Ovary (tissue), 3 donors: ENCODE measurements at regions not wholly inside any gene's neighbourhood (a gene's known extent, or its start where the extent isn't known, plus 50 kb on each side); places are given as distances from the start of the nearest gene placed in this dataset.

Experiments used
- CTCF ChIP-seq, 3 donors: fragments of 450-650 bp in 2 of 3; fragments of 200-600 bp in 1 of 3; IDR thresholded peaks; one replicate each; pipeline versions ENCODE4 v1.5.1 to v1.8.0; 2016 to 2022; ENCODE audit warnings: antibody characterized with exemption in 3 of 3, mild to moderate bottlenecking in 1 of 3
- EP300 ChIP-seq: sonication (generic); formaldehyde crosslinking; IDR thresholded peaks from one replicate; pipeline ENCODE4 v1.6.1; 2017; ENCODE audit warnings: antibody characterized with exemption
- POLR2A ChIP-seq: fragments of 450-650 bp; IDR thresholded peaks from one replicate; pipeline ENCODE4 v1.6.1; 2017; ENCODE audit warnings: antibody characterized with exemption, mild to moderate bottlenecking, moderate library complexity
- donor health status: DM: no; HTN: no; CAD: no.

DNA sequence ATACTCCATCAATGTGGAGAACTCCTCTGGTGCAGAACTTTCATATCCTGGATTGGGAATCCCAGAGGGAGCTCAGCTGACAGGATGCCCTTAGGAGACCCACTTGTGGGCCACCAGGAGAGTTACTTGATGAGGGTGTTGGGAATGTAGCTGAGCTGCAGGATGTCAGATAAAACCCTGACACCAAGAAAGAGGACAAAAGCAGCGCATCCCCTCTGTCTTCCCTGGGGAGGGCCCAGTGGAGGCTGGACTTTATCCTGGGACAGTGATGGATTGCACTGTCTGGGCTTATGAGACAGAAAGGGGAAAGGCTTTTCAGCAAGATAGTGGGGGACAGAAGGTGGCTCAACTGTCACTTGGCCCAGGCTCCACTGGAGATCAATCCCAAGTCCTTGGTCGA is 88.1 kb upstream of the BCAR3 start:
- no peak for TF ChIP-seq CTCF (IDR thresholded peaks at IDR 0.05)
- TF ChIP-seq POLR2A, result no peak
- TF ChIP-seq EP300, result no peak
